AG10803 (cell line): ENCODE measurements at regions not wholly inside any gene's neighbourhood (a gene's known extent, or its start where the extent isn't known, plus 50 kb on each side); places are given as distances from the start of the nearest gene placed in this dataset.

ENCODE experiments used
- DNase-seq: peaks from one replicate; pipeline ENCODE4 v3.0.0; 2010; ENCODE audit warnings: low read depth
- H3K4me3 ChIP-seq: 2 replicates; pipeline ENCODE4 v1.5.1; 2011; ENCODE audit warnings: mild to moderate bottlenecking, low read length, control low read depth
- TF ChIP-seq, protein P1 (sequence below): conservative IDR thresholded peaks from 2 replicates; pipeline ENCODE4 v1.5.1; 2011; ENCODE audit warnings: mild to moderate bottlenecking, low read length, control low read depth, inconsistent platforms

DNA sequence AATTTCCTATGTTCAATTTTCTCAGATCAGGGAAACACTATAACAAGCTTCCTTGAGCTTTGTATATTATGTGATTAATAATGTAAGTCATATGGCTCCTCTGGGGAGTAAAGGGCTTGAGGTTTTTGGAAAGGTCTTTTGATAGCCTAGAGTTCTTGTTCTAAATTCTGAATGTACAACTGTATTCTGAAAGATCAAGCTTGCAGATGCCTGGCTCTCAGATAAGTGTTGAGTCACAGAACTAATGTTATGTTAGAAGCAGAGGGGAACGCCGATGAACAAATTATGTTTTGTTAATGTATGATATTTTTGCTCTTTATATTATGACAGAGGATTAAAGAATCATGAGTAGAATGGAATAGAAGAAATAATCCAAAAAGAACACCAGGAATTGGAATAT, 170.1 kb downstream of the RPRM start:
- no peak overlapping the region for H3K4me3 ChIP-seq
- TF ChIP-seq, protein P1, sequence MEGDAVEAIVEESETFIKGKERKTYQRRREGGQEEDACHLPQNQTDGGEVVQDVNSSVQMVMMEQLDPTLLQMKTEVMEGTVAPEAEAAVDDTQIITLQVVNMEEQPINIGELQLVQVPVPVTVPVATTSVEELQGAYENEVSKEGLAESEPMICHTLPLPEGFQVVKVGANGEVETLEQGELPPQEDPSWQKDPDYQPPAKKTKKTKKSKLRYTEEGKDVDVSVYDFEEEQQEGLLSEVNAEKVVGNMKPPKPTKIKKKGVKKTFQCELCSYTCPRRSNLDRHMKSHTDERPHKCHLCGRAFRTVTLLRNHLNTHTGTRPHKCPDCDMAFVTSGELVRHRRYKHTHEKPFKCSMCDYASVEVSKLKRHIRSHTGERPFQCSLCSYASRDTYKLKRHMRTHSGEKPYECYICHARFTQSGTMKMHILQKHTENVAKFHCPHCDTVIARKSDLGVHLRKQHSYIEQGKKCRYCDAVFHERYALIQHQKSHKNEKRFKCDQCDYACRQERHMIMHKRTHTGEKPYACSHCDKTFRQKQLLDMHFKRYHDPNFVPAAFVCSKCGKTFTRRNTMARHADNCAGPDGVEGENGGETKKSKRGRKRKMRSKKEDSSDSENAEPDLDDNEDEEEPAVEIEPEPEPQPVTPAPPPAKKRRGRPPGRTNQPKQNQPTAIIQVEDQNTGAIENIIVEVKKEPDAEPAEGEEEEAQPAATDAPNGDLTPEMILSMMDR = no peak
- DNase-seq = no peak

DNA sequence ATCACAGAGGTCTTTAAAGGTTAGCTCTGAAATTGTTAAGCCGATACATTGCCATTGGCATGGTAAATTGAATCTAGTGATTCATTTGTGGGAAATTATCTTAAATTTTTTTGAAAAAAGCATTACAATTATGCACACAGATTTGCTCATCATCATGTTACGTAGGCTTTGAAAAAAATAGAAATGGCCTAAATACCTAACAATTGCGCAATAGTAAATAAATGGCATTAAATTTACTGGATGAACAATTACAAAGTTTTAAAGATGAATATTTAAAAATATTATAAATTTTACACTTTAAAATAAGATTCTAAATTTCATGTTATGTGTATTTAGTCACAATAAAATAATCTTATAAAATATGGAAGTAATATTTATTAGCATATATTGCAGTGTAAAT, 171.3 kb downstream of the RPRM start:
- TF ChIP-seq, protein P1 = no peak
- no peak for DNase-seq
- no peak overlapping the region for H3K4me3 ChIP-seq

DNA sequence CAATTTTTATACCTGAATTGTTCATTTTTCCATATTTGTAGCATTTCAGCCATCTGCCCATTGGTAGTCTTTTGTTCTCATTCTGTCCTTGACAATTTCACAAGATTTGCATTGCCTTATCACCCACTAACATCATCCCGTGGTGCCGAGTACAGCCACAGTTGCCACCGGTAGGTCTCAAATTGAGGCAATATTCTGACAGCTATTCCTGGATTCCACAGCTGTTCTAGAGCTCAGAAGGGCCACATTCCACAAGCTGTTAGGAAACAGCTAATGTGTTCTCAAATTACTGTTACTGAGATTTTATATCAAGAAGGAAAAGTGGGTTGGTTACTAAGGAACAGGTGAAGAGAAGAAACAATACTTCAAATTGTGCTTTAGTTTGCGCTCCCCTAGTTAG, 178.8 kb downstream of the RPRM start:
- TF ChIP-seq, protein P1 = no peak
- H3K4me3 ChIP-seq = no peak overlapping the region
- no peak for DNase-seq

DNA sequence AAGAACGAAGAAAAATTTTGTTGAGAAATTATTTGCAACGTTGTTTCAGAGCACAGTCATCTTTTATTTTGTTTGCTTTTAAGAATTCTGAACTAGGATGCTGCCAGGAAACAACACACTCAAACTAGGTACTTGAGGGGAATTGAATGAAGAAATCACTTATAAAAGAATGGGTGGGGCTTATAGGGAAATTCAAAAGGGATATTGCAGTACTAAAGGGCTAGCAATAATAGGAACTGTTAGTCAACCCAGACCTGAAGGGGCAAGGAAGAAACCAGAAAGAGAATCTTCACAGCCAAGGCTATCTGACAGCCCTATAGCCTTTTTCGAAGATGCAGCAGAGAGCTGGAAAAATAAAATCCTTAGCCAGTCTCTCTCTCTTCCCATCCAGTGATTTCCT, 179.3 kb downstream of the RPRM start:
- DNase-seq = no peak
- no peak overlapping the region for H3K4me3 ChIP-seq
- TF ChIP-seq, protein P1 = no peak

DNA sequence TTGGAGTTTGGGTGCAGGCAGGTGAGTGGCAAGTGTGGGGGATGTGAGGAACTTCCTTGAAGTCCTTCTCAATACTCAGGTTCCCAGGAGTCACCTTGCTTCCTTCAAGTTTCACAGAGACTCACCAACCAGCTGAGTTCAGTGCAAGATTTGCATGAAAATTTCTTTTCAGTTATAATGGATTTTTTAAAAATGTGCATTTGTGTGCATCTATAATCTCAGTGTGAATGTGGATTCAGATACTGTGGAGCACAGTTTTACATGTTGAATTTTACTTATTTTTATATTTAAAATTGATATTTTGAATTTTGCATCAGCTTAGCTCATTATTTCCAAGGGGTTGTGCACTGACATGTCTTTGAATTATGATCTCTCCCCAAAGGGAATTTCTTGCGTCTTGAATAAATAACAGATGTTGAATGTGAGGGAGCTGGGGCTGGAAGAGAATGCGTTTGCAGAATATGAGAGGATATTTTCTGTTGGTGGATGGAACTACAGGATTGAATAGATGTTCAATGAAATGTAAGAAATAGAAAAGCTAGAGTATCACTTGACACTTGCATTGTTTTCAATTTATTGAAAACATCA, 184.3 kb downstream of the RPRM start:
- DNase-seq = no peak
- H3K4me3 ChIP-seq = no peak overlapping the region
- TF ChIP-seq, protein P1 = no peak

DNA sequence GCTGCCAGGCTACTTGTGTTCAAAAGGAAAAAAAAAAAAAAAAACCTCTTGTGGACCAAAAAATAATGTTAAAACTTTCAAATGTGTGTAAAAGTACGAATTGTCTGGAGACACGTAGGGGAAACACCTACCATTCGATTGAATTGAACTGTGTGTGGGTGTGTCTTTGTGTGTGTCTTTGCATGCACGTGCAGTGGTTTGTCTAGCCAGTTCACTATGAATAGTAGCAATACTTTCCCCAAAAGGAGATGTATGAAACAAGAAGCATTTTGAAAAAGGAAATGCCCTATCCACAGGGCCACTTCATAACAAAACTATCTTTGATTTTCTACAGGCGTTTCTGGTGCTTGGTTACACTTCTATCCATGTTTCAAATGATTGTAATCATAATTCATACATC, 186.8 kb downstream of the RPRM start:
- TF ChIP-seq, protein P1 = no peak
- DNase-seq = no peak
- no peak overlapping the region for H3K4me3 ChIP-seq

DNA sequence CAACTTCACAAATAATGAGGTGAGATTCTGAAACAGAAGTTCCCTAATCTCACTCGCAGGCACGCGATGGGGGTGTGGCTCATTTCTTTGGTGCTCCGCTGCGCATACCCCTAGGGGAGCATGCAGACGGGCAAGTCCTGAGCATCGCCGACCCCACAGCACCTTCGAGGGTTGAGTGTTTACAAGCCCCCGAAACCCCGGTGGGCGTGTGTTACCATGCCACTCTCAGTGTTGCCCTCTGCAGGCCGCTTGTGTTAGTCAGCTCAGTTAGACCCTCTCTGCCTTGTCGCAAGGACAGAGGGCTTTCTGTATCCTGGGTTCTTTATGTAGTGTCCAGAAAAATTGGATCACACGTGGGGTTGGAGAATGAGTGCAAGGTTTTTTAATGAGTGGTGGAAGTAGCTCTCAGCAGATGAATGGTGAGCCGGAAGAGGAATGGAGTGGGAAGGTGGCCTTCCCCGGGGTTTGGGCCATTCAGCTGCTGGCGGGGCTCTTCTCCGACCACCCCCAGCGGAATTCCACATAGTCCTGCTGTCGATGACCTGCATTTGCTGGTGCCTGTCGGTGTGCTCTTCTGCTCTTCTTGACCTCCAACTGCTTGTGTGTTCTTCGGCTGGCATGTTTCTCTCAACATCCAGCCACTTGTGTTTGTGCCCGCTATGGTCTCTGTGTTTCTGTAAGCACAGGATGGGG, 191.3 kb downstream of the RPRM start:
- TF ChIP-seq, protein P1 = peak; percentile 13; the same call in 1 of the 2 replicates
- DNase-seq = no peak
- H3K4me3 ChIP-seq = no peak overlapping the region
